GM23338 (cell line): ENCODE measurements at regions not wholly inside any gene's neighbourhood (a gene's known extent, or its start where the extent isn't known, plus 50 kb on each side); places are given as distances from the start of the nearest gene placed in this dataset.

Source experiments
- CREB1 ChIP-seq: fragments of 250-450 bp; sonication (Bioruptor Pico); IDR thresholded peaks from 2 replicates; pipeline ENCODE4 v1.5.0; 2020; ENCODE audit warnings: low read depth, mild to moderate bottlenecking, moderate library complexity
- JUNB ChIP-seq: IDR thresholded peaks from one replicate; pipeline ENCODE4 v1.6.1; 2016; ENCODE audit warnings: antibody characterized with exemption; ENCODE audit not compliant: unreplicated experiment

- TF ChIP-seq JUNB (no peak), CREB1 (no peak)
Measured at GRCh38 chr12:91582811-91583210, 400.2 kb upstream of the DCN start.
